Neural progenitor cell (in vitro differentiated cells): ENCODE measurements at regions not wholly inside any gene's neighbourhood (a gene's known extent, or its start where the extent isn't known, plus 50 kb on each side); places are given as distances from the start of the nearest gene placed in this dataset.

ENCODE experiments used
- DNase-seq: peaks from one replicate; pipeline ENCODE4 v3.0.0-alpha.2; 2016; ENCODE audit warnings: low spot score
- H2AFZ ChIP-seq: fragments of 200-600 bp; sonication (generic); replicated peaks from 2 replicates; pipeline ENCODE4 v1.6.1; 2016; ENCODE audit warnings: antibody characterized with exemption
- H3F3A ChIP-seq: fragments of 200-600 bp; sonication (generic); 2 replicates; pipeline ENCODE4 v1.6.1; 2016; ENCODE audit warnings: antibody characterized with exemption, low read depth
- H3K27ac ChIP-seq: fragments of 200-600 bp; sonication (generic); 2 replicates; pipeline ENCODE4 v1.5.1; 2016; ENCODE audit warnings: mild to moderate bottlenecking
- H3K27me3 ChIP-seq: fragments of 200-600 bp; sonication (generic); 2 replicates; pipeline ENCODE4 v1.6.1; 2016; ENCODE audit warnings: mild to moderate bottlenecking, moderate library complexity
- H3K36me3 ChIP-seq: fragments of 200-600 bp; sonication (generic); 2 replicates; pipeline ENCODE4 v1.5.1; 2016
- H3K4me1 ChIP-seq: fragments of 200-600 bp; sonication (generic); 2 replicates; pipeline ENCODE4 v1.6.1; 2016; ENCODE audit warnings: mixed run types
- H3K4me2 ChIP-seq: fragments of 200-600 bp; sonication (generic); 2 replicates; pipeline ENCODE4 v1.6.1; 2016
- H3K4me3 ChIP-seq: fragments of 200-600 bp; sonication (generic); 2 replicates; pipeline ENCODE4 v1.5.1; 2016
- H3K79me2 ChIP-seq: fragments of 200-600 bp; sonication (generic); 2 replicates; pipeline ENCODE4 v1.6.1; 2016; ENCODE audit warnings: low read depth
- H3K9ac ChIP-seq: fragments of 200-600 bp; sonication (generic); 2 replicates; pipeline ENCODE4 v1.6.1; 2016
- H3K9me3 ChIP-seq: fragments of 200-600 bp; sonication (generic); 2 replicates; pipeline ENCODE4 v1.5.1; 2016; ENCODE audit warnings: low read depth
- H4K20me1 ChIP-seq: fragments of 200-600 bp; sonication (generic); 2 replicates; pipeline ENCODE4 v1.6.1; 2016; ENCODE audit warnings: low read depth
- H3K27ac Mint-ChIP-seq: 3 replicates; pipeline ENCODE4 v1.8.0; 2021; ENCODE audit warnings: mixed read lengths
- H3K27me3 Mint-ChIP-seq: 2 replicates; pipeline ENCODE4 v1.8.0; 2022; ENCODE audit warnings: low read depth, mild to moderate bottlenecking, inconsistent platforms, moderate library complexity, mixed read lengths; ENCODE audit not compliant: insufficient read depth
- H3K36me3 Mint-ChIP-seq: 3 replicates; pipeline ENCODE4 v1.8.0; 2021; ENCODE audit warnings: mixed read lengths
- H3K4me1 Mint-ChIP-seq: 3 replicates; pipeline ENCODE4 v1.8.0; 2021; ENCODE audit warnings: mixed read lengths
- H3K4me3 Mint-ChIP-seq: 3 replicates; pipeline ENCODE4 v1.8.0; 2021; ENCODE audit warnings: mild to moderate bottlenecking, moderate library complexity, mixed read lengths
- H3K9me3 Mint-ChIP-seq: 3 replicates; pipeline ENCODE4 v1.8.0; 2020; ENCODE audit warnings: mixed read lengths
- CTCF ChIP-seq: fragments of 200-600 bp; sonication (generic); IDR thresholded peaks from 2 replicates; pipeline ENCODE4 v1.5.1; 2017; ENCODE audit warnings: antibody characterized with exemption, mild to moderate bottlenecking
- EZH2 ChIP-seq: fragments of 200-600 bp; sonication (generic); IDR thresholded peaks from 2 replicates; pipeline ENCODE4 v1.6.1; 2017; ENCODE audit warnings: antibody characterized with exemption, mild to moderate bottlenecking, moderate library complexity
- EZH2phosphoT487 ChIP-seq: fragments of 200-600 bp; sonication (generic); IDR thresholded peaks from 2 replicates; pipeline ENCODE4 v1.6.1; 2017; ENCODE audit warnings: antibody characterized with exemption

GRCh38 chrX:12026481-12026880 is 111.8 kb upstream of the FRMPD4 start:
- Mint-ChIP-seq H3K27ac (no peak overlapping the region), H3K27me3 (no peaks in the 10 kb centered on the region), H3K4me3 (no peak overlapping the region), H3K9me3 (peaks cover 2% of the 10 kb centered on the region), H3K4me1 (no peaks in the 10 kb centered on the region), H3K36me3 (no peaks in the 10 kb centered on the region)
- no peak overlapping the region for H2AFZ ChIP-seq
- H3K9ac ChIP-seq = no peak overlapping the region
- no peaks in the 10 kb centered on the region for H4K20me1 ChIP-seq
- no peaks in the 10 kb centered on the region for H3K36me3 ChIP-seq
- H3F3A ChIP-seq = no peaks in the 10 kb centered on the region
- H3K4me3 ChIP-seq = no peak overlapping the region
- DNase-seq = no peak
- H3K9me3 ChIP-seq = no peaks in the 10 kb centered on the region
- H3K27me3 ChIP-seq = no peaks in the 10 kb centered on the region
- no peak overlapping the region for H3K27ac ChIP-seq
- no peaks in the 10 kb centered on the region for H3K79me2 ChIP-seq
- H3K4me1 ChIP-seq = no peaks in the 10 kb centered on the region
- H3K4me2 ChIP-seq = no peak overlapping the region
- no peak for TF ChIP-seq EZH2phosphoT487
- TF ChIP-seq EZH2 = no peak
- TF ChIP-seq CTCF = no peak

- Histone ChIP-seq H3F3A (no peaks in the 10 kb centered on the region), H4K20me1 (no peaks in the 10 kb centered on the region), H3K4me1 (no peaks in the 10 kb centered on the region), H3K4me3 (no peak overlapping the region), H3K9ac (no peak overlapping the region), H3K27me3 (no peaks in the 10 kb centered on the region), H3K4me2 (no peak overlapping the region), H3K27ac (no peak overlapping the region), H3K79me2 (no peaks in the 10 kb centered on the region), H3K36me3 (no peaks in the 10 kb centered on the region), H3K9me3 (no peaks in the 10 kb centered on the region), H2AFZ (no peak overlapping the region)
- no peak for DNase-seq
- Mint-ChIP-seq H3K27me3 (no peaks in the 10 kb centered on the region), H3K36me3 (no peaks in the 10 kb centered on the region), H3K27ac (no peak overlapping the region), H3K9me3 (no peaks in the 10 kb centered on the region), H3K4me3 (no peak overlapping the region), H3K4me1 (no peaks in the 10 kb centered on the region)
- TF ChIP-seq EZH2 (no peak), EZH2phosphoT487 (no peak), CTCF (no peak)
Measured at GRCh38 chrX:12032082-12032481, 106.2 kb upstream of the FRMPD4 start.

- H3K9me3 ChIP-seq = no peaks in the 10 kb centered on the region
- Mint-ChIP-seq H3K27ac (no peak overlapping the region), H3K36me3 (no peaks in the 10 kb centered on the region), H3K27me3 (no peaks in the 10 kb centered on the region), H3K4me3 (no peak overlapping the region), H3K4me1 (no peaks in the 10 kb centered on the region), H3K9me3 (no peaks in the 10 kb centered on the region)
- TF ChIP-seq EZH2 = no peak
- no peak for TF ChIP-seq CTCF
- TF ChIP-seq EZH2phosphoT487 = no peak
- no peak overlapping the region for H3K4me2 ChIP-seq
- no peaks in the 10 kb centered on the region for H4K20me1 ChIP-seq
- H3K4me3 ChIP-seq = no peak overlapping the region
- H3K79me2 ChIP-seq = no peaks in the 10 kb centered on the region
- H3K36me3 ChIP-seq = no peaks in the 10 kb centered on the region
- no peak overlapping the region for H3K27ac ChIP-seq
- no peaks in the 10 kb centered on the region for H3F3A ChIP-seq
- H3K27me3 ChIP-seq = no peaks in the 10 kb centered on the region
- no peak for DNase-seq
- H3K4me1 ChIP-seq = no peaks in the 10 kb centered on the region
- H2AFZ ChIP-seq = no peak overlapping the region
- no peak overlapping the region for H3K9ac ChIP-seq
Measured at GRCh38 chrX:12034741-12035140, 103.5 kb upstream of the FRMPD4 start.

GRCh38 chrX:12042615-12043014 is 95.7 kb upstream of the FRMPD4 start:
- Histone ChIP-seq H3K4me2 (no peak overlapping the region), H3K9me3 (peaks cover 13% of the 10 kb centered on the region), H3K36me3 (no peaks in the 10 kb centered on the region), H2AFZ (no peak overlapping the region), H3F3A (no peaks in the 10 kb centered on the region), H3K27me3 (no peaks in the 10 kb centered on the region), H3K4me3 (no peak overlapping the region), H3K4me1 (no peaks in the 10 kb centered on the region), H4K20me1 (no peaks in the 10 kb centered on the region), H3K9ac (no peak overlapping the region), H3K79me2 (no peaks in the 10 kb centered on the region), H3K27ac (no peak overlapping the region)
- Mint-ChIP-seq H3K9me3 (peaks cover 1% of the 10 kb centered on the region), H3K36me3 (no peaks in the 10 kb centered on the region), H3K4me3 (no peak overlapping the region), H3K4me1 (no peaks in the 10 kb centered on the region), H3K27me3 (no peaks in the 10 kb centered on the region), H3K27ac (no peak overlapping the region)
- TF ChIP-seq EZH2phosphoT487 (no peak), EZH2 (no peak), CTCF (no peak)
- no peak for DNase-seq
